Activated CD4-positive, alpha-beta T cell treated with anti-CD3 and anti-CD28 coated beads, Interleukin-2, amount 10 ng/mL, durations not matched to agents 24 days and 14 days (primary cell): ENCODE measurements at regions not wholly inside any gene's neighbourhood (a gene's known extent, or its start where the extent isn't known, plus 50 kb on each side); places are given as distances from the start of the nearest gene placed in this dataset.
"Not testable (repeated sequence)": the region's sequence is repeated elsewhere in the genome, so short reads cannot be mapped to it uniquely, and the experiment has no call there.

Experiments used
- DNase-seq: peaks from one replicate; pipeline ENCODE4 v3.0.0; 2022
- H3K27ac Mint-ChIP-seq: one replicate; pipeline ENCODE4 v1.8.0; 2022; ENCODE audit warnings: mild to moderate bottlenecking, mixed read lengths
- H3K27me3 Mint-ChIP-seq: one replicate; pipeline ENCODE4 v1.8.0; 2022; ENCODE audit warnings: mixed read lengths
- H3K36me3 Mint-ChIP-seq: one replicate; pipeline ENCODE4 v1.8.0; 2022; ENCODE audit warnings: low read depth, mild to moderate bottlenecking, mixed read lengths
- H3K4me1 Mint-ChIP-seq: one replicate; pipeline ENCODE4 v1.8.0; 2021; ENCODE audit warnings: mixed read lengths
- H3K4me3 Mint-ChIP-seq: one replicate; pipeline ENCODE4 v1.8.0; 2022; ENCODE audit warnings: mild to moderate bottlenecking, moderate library complexity, mixed read lengths
- H3K9me3 Mint-ChIP-seq: one replicate; pipeline ENCODE4 v1.8.0; 2021; ENCODE audit warnings: mixed read lengths
- intact Hi-C: fragments of 100-400 bp; cut with micrococcal nuclease; formaldehyde crosslinking; loops from one replicate; pipeline ENCODE4 v1.15.1; 2023

- intact Hi-C loops: no loop called here
- Mint-ChIP-seq H3K36me3 (no peaks in the 10 kb centered on the region), H3K27ac (no peak overlapping the region), H3K9me3 (no peaks in the 10 kb centered on the region), H3K4me3 (no peak overlapping the region), H3K4me1 (no peaks in the 10 kb centered on the region), H3K27me3 (no peaks in the 10 kb centered on the region)
- no peak for DNase-seq
Observed at GRCh38 chrX:18034504-18034903, 173.4 kb upstream of the RAI2 start.

GRCh38 chrX:18032486-18033221 lies 171.6 kb upstream of the RAI2 start:
- intact Hi-C loops: no loop called here
- no peak for DNase-seq
- Mint-ChIP-seq H3K36me3 (no peaks in the 10 kb centered on the region), H3K4me3 (no peak overlapping the region), H3K27ac (no peak overlapping the region), H3K9me3 (no peaks in the 10 kb centered on the region), H3K27me3 (no peaks in the 10 kb centered on the region), H3K4me1 (no peaks in the 10 kb centered on the region)

GRCh38 chrX:18031726-18032375 lies 170.8 kb upstream of the RAI2 start:
- Mint-ChIP-seq H3K4me3 (no peak overlapping the region), H3K27ac (no peak overlapping the region), H3K9me3 (no peaks in the 10 kb centered on the region), H3K36me3 (no peaks in the 10 kb centered on the region), H3K4me1 (no peaks in the 10 kb centered on the region), H3K27me3 (no peaks in the 10 kb centered on the region)
- intact Hi-C loops: no loop called here
- DNase-seq: no peak

- H3K27ac Mint-ChIP-seq, H3K27me3 Mint-ChIP-seq, intact Hi-C loops, H3K36me3 Mint-ChIP-seq, H3K4me1 Mint-ChIP-seq, H3K4me3 Mint-ChIP-seq, H3K9me3 Mint-ChIP-seq, DNase-seq: not testable (repeated sequence)
Observed at GRCh38 chrX:18030656-18031055, 169.6 kb upstream of the RAI2 start.

GRCh38 chrX:18026166-18026565 lies 165.1 kb upstream of the RAI2 start:
- intact Hi-C loops: no loop called here
- H3K27me3 Mint-ChIP-seq: no peaks in the 10 kb centered on the region

GRCh38 chrX:18017411-18017810 lies 156.3 kb upstream of the RAI2 start:
- H3K27me3 Mint-ChIP-seq: peaks cover 3% of the 10 kb centered on the region
- no peak for DNase-seq
- no peaks in the 10 kb centered on the region for H3K4me1 Mint-ChIP-seq
- H3K36me3 Mint-ChIP-seq: no peaks in the 10 kb centered on the region
- H3K27ac Mint-ChIP-seq: no peak overlapping the region
- H3K4me3 Mint-ChIP-seq: no peak overlapping the region
- no peaks in the 10 kb centered on the region for H3K9me3 Mint-ChIP-seq
- intact Hi-C loops: no loop called here

More at GRCh38 chrX:18026166-18026565, 165.1 kb upstream of the RAI2 start:
- DNase-seq: no peak
- H3K27ac Mint-ChIP-seq: no peak overlapping the region
- H3K4me3 Mint-ChIP-seq: no peak overlapping the region
- no peaks in the 10 kb centered on the region for H3K4me1 Mint-ChIP-seq
- no peaks in the 10 kb centered on the region for H3K36me3 Mint-ChIP-seq
- H3K9me3 Mint-ChIP-seq: no peaks in the 10 kb centered on the region

GRCh38 chrX:18016941-18017340 lies 155.8 kb upstream of the RAI2 start:
- intact Hi-C loops: no loop called here
- Mint-ChIP-seq H3K9me3 (no peaks in the 10 kb centered on the region), H3K27me3 (peaks cover 3% of the 10 kb centered on the region), H3K36me3 (no peaks in the 10 kb centered on the region), H3K4me3 (no peak overlapping the region), H3K4me1 (no peaks in the 10 kb centered on the region), H3K27ac (no peak overlapping the region)
- no peak for DNase-seq

GRCh38 chrX:18010253-18010652 lies 149.2 kb upstream of the RAI2 start:
- Mint-ChIP-seq H3K36me3 (no peaks in the 10 kb centered on the region), H3K27ac (no peak overlapping the region), H3K4me3 (no peak overlapping the region), H3K4me1 (no peaks in the 10 kb centered on the region), H3K27me3 (peaks cover 5% of the 10 kb centered on the region), H3K9me3 (no peaks in the 10 kb centered on the region)
- DNase-seq: no peak
- intact Hi-C loops: no loop called here

- intact Hi-C loops: no loop called here
- no peak for DNase-seq
- H3K4me3 Mint-ChIP-seq: no peak overlapping the region
- no peaks in the 10 kb centered on the region for H3K36me3 Mint-ChIP-seq
- no peaks in the 10 kb centered on the region for H3K4me1 Mint-ChIP-seq
- H3K9me3 Mint-ChIP-seq: no peaks in the 10 kb centered on the region
- no peak overlapping the region for H3K27ac Mint-ChIP-seq
- peaks cover 2% of the 10 kb centered on the region for H3K27me3 Mint-ChIP-seq
Observed at GRCh38 chrX:18003876-18004275, 142.8 kb upstream of the RAI2 start.

GRCh38 chrX:18002791-18003190 lies 141.7 kb upstream of the RAI2 start:
- Mint-ChIP-seq H3K9me3 (no peaks in the 10 kb centered on the region), H3K27ac (no peak overlapping the region), H3K4me3 (no peak overlapping the region), H3K27me3 (no peaks in the 10 kb centered on the region), H3K36me3 (no peaks in the 10 kb centered on the region), H3K4me1 (no peaks in the 10 kb centered on the region)
- no peak for DNase-seq
- intact Hi-C loops: no loop called here

- Mint-ChIP-seq H3K9me3 (no peaks in the 10 kb centered on the region), H3K4me1 (no peaks in the 10 kb centered on the region), H3K27ac (no peak overlapping the region), H3K27me3 (no peaks in the 10 kb centered on the region), H3K4me3 (no peak overlapping the region), H3K36me3 (no peaks in the 10 kb centered on the region)
- intact Hi-C loops: no loop called here
- no peak for DNase-seq
Observed at GRCh38 chrX:17994429-17994828, 133.3 kb upstream of the RAI2 start.

GRCh38 chrX:17993062-17993461 lies 132.0 kb upstream of the RAI2 start:
- Mint-ChIP-seq H3K27ac (no peak overlapping the region), H3K9me3 (no peaks in the 10 kb centered on the region), H3K36me3 (no peaks in the 10 kb centered on the region), H3K27me3 (peaks cover 3% of the 10 kb centered on the region), H3K4me3 (no peak overlapping the region), H3K4me1 (peaks cover under 1% of the 10 kb centered on the region)
- no peak for DNase-seq
- intact Hi-C loops: no loop called here

- no peaks in the 10 kb centered on the region for H3K36me3 Mint-ChIP-seq
- no peak overlapping the region for H3K4me3 Mint-ChIP-seq
- H3K27ac Mint-ChIP-seq: no peak overlapping the region
- H3K27me3 Mint-ChIP-seq: peaks cover 3% of the 10 kb centered on the region
- H3K4me1 Mint-ChIP-seq: peaks cover 8% of the 10 kb centered on the region
- intact Hi-C loops: no loop called here
- H3K9me3 Mint-ChIP-seq: no peaks in the 10 kb centered on the region
- no peak for DNase-seq
Observed at GRCh38 chrX:17990532-17990931, 129.4 kb upstream of the RAI2 start.

- H3K27ac Mint-ChIP-seq: no peak overlapping the region
- no peaks in the 10 kb centered on the region for H3K36me3 Mint-ChIP-seq
- H3K27me3 Mint-ChIP-seq: peaks cover 3% of the 10 kb centered on the region
- intact Hi-C loops: no loop called here
- DNase-seq: peak; percentile 58
- peaks cover 8% of the 10 kb centered on the region for H3K4me1 Mint-ChIP-seq
- no peak overlapping the region for H3K4me3 Mint-ChIP-seq
- H3K9me3 Mint-ChIP-seq: no peaks in the 10 kb centered on the region
Observed at GRCh38 chrX:17987783-17988182, 126.7 kb upstream of the RAI2 start.

- H3K4me3 Mint-ChIP-seq: no peak overlapping the region
- no peaks in the 10 kb centered on the region for H3K36me3 Mint-ChIP-seq
- no peak for DNase-seq
- intact Hi-C loops: no loop called here
- H3K9me3 Mint-ChIP-seq: no peaks in the 10 kb centered on the region
- H3K27me3 Mint-ChIP-seq: peaks cover 3% of the 10 kb centered on the region
- H3K27ac Mint-ChIP-seq: no peak overlapping the region
- peaks cover 8% of the 10 kb centered on the region for H3K4me1 Mint-ChIP-seq
Observed at GRCh38 chrX:17986977-17987376, 125.9 kb upstream of the RAI2 start.
